MM.1S (cell line): ENCODE measurements at regions not wholly inside any gene's neighbourhood (a gene's known extent, or its start where the extent isn't known, plus 50 kb on each side); places are given as distances from the start of the nearest gene placed in this dataset.

Source experiments
- CTCF ChIP-seq: fragments of 300-600 bp; sonication (generic); IDR thresholded peaks from 2 replicates; pipeline ENCODE4 v1.5.1; 2016; ENCODE audit warnings: antibody characterized with exemption, low read length, mixed read lengths
- EZH2 ChIP-seq: fragments of 300-600 bp; sonication (generic); optimal IDR thresholded peaks from 2 replicates; pipeline ENCODE3; 2017; ENCODE audit warnings: low read depth, mild to moderate bottlenecking, antibody characterized with exemption, low read length, mixed read lengths

GRCh38 chr2:34533585-34534183 lies 934.6 kb upstream of the FAM98A start:
- no peak for TF ChIP-seq EZH2
- no peak for TF ChIP-seq CTCF
